ENCODE measurements at regions not wholly inside any gene's neighbourhood (a gene's known extent, or its start where the extent isn't known, plus 50 kb on each side); places are given as distances from the start of the nearest gene placed in this dataset.

DNA sequence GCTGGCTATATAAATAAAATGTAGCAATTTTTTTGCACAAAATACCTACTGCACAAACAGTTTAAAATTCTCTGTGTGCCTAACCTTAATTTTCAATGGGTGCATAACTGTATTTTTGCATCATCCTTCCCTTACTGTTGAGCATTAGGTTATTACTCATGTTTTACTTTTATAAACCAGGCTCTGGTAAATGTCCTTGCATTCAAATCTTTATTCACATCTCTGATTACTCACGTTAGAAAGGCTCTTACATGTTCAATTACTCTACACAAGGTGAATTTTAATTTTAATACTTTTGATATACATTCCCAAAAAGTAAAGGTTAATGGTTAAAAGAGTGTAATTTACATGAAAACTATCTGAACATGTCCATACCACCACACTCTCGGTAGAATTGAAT is 246.1 kb downstream of the PRELID2 start:
- no peaks in the 10 kb centered on the region for H3K9me3 ChIP-seq (ENCODE audit: control insufficient read depth, low read depth, low read length)
- no peak for DNase-seq (ENCODE audit: low read depth, low spot score)
- no peaks in the 10 kb centered on the region for H3K27me3 ChIP-seq (ENCODE audit: control insufficient read depth, extremely low read depth, insufficient read depth, low read length)
- no peak overlapping the region for H3K9ac ChIP-seq (ENCODE audit: control insufficient read depth, extremely low read depth, insufficient read depth, low read length)
- no peaks in the 10 kb centered on the region for H3K36me3 ChIP-seq (ENCODE audit: control insufficient read depth in 2 of 2, extremely low read depth in 1 of 2, insufficient read depth in 2 of 2, low read length in 2 of 2)
- H3K79me2 ChIP-seq (ENCODE audit: control insufficient read depth, insufficient read depth, low read length) = no peaks in the 10 kb centered on the region
- dilution Hi-C loops (cut with MboI; ENCODE audit: extremely low pct_ligation_motif_present, low sequenced_read_pairs) = no loop called here
- H3K9me1 ChIP-seq (ENCODE audit: control insufficient read depth, extremely low read depth, insufficient read depth, low read length) = no peaks in the 10 kb centered on the region
- peaks cover 4% of the 10 kb centered on the region for H3K4me1 ChIP-seq (ENCODE audit: control insufficient read depth, extremely low read depth, insufficient read depth, low read length)
- no peak overlapping the region for H3K27ac ChIP-seq (ENCODE audit: control insufficient read depth, insufficient read depth, low read length)
- no peak overlapping the region for H3K4me2 ChIP-seq (ENCODE audit: control insufficient read depth, extremely low read depth, insufficient read depth, low read depth, low read length)
- no peak overlapping the region for H3K4me3 ChIP-seq (ENCODE audit: control insufficient read depth in 2 of 3, extremely low read depth in 1 of 3, insufficient read depth in 2 of 3, low read depth in 1 of 3, low read length in 3 of 3)
- no peak overlapping the region for H2AFZ ChIP-seq (ENCODE audit: control insufficient read depth, low read length)
- H4K20me1 ChIP-seq (ENCODE audit: control insufficient read depth, extremely low read depth, insufficient read depth, low read length) = no peaks in the 10 kb centered on the region
- FAIRE-seq = no peak
- TF ChIP-seq EZH2 (IDR thresholded peaks at IDR 0.05; ENCODE audit: low read length) = no peak
- TF ChIP-seq, protein P1, sequence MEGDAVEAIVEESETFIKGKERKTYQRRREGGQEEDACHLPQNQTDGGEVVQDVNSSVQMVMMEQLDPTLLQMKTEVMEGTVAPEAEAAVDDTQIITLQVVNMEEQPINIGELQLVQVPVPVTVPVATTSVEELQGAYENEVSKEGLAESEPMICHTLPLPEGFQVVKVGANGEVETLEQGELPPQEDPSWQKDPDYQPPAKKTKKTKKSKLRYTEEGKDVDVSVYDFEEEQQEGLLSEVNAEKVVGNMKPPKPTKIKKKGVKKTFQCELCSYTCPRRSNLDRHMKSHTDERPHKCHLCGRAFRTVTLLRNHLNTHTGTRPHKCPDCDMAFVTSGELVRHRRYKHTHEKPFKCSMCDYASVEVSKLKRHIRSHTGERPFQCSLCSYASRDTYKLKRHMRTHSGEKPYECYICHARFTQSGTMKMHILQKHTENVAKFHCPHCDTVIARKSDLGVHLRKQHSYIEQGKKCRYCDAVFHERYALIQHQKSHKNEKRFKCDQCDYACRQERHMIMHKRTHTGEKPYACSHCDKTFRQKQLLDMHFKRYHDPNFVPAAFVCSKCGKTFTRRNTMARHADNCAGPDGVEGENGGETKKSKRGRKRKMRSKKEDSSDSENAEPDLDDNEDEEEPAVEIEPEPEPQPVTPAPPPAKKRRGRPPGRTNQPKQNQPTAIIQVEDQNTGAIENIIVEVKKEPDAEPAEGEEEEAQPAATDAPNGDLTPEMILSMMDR (optimal IDR thresholded peaks at IDR 0.05 in 1 of 3, IDR thresholded peaks at IDR 0.05 in 1 of 3, conservative IDR thresholded peaks at IDR 0.05 in 1 of 3; ENCODE audit: extremely low read depth in 1 of 3, insufficient read depth in 2 of 3, low read length in 3 of 3) = no peak

DNA sequence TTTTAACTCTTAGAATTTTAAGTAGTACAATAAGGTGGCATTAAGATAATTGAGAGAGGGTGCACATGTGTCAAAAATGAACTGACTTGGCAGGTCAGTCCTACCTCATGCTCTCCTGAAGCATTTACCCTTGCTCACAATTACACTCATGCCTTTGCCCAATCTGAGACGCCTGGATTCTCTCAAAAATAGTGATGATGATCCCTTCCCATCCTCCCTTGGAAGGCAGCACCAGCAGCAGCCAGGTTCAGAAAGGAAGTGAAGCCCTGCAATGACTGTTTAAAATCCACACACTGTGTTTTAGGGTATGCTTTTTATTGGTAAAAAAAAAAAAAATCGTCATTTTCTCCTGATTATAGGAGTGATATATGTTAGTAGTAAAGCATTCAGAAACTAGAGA is 246.6 kb downstream of the PRELID2 start:
- no peak overlapping the region for H3K9ac ChIP-seq (ENCODE audit: control insufficient read depth, extremely low read depth, insufficient read depth, low read length)
- no peak for TF ChIP-seq EZH2 (IDR thresholded peaks at IDR 0.05; ENCODE audit: low read length)
- TF ChIP-seq, protein P1 (optimal IDR thresholded peaks at IDR 0.05 in 1 of 3, IDR thresholded peaks at IDR 0.05 in 1 of 3, conservative IDR thresholded peaks at IDR 0.05 in 1 of 3; ENCODE audit: extremely low read depth in 1 of 3, insufficient read depth in 2 of 3, low read length in 3 of 3) = no peak
- no peaks in the 10 kb centered on the region for H4K20me1 ChIP-seq (ENCODE audit: control insufficient read depth, extremely low read depth, insufficient read depth, low read length)
- no peaks in the 10 kb centered on the region for H3K9me1 ChIP-seq (ENCODE audit: control insufficient read depth, extremely low read depth, insufficient read depth, low read length)
- H3K4me1 ChIP-seq (ENCODE audit: control insufficient read depth, extremely low read depth, insufficient read depth, low read length) = peaks cover 4% of the 10 kb centered on the region
- no peak overlapping the region for H3K4me2 ChIP-seq (ENCODE audit: control insufficient read depth, extremely low read depth, insufficient read depth, low read depth, low read length)
- no peak overlapping the region for H3K27ac ChIP-seq (ENCODE audit: control insufficient read depth, insufficient read depth, low read length)
- no peak overlapping the region for H3K4me3 ChIP-seq (ENCODE audit: control insufficient read depth in 2 of 3, extremely low read depth in 1 of 3, insufficient read depth in 2 of 3, low read depth in 1 of 3, low read length in 3 of 3)
- dilution Hi-C loops (cut with MboI; ENCODE audit: extremely low pct_ligation_motif_present, low sequenced_read_pairs) = no loop called here
- no peaks in the 10 kb centered on the region for H3K9me3 ChIP-seq (ENCODE audit: control insufficient read depth, low read depth, low read length)
- FAIRE-seq = no peak
- no peaks in the 10 kb centered on the region for H3K27me3 ChIP-seq (ENCODE audit: control insufficient read depth, extremely low read depth, insufficient read depth, low read length)
- H2AFZ ChIP-seq (ENCODE audit: control insufficient read depth, low read length) = no peak overlapping the region
- no peaks in the 10 kb centered on the region for H3K79me2 ChIP-seq (ENCODE audit: control insufficient read depth, insufficient read depth, low read length)
- no peak for DNase-seq (ENCODE audit: low read depth, low spot score)
- no peaks in the 10 kb centered on the region for H3K36me3 ChIP-seq (ENCODE audit: control insufficient read depth in 2 of 2, extremely low read depth in 1 of 2, insufficient read depth in 2 of 2, low read length in 2 of 2)

Measured in keratinocyte (primary cell).